ENCODE measurements at regions not wholly inside any gene's neighbourhood (a gene's known extent, or its start where the extent isn't known, plus 50 kb on each side); places are given as distances from the start of the nearest gene placed in this dataset.

DNA sequence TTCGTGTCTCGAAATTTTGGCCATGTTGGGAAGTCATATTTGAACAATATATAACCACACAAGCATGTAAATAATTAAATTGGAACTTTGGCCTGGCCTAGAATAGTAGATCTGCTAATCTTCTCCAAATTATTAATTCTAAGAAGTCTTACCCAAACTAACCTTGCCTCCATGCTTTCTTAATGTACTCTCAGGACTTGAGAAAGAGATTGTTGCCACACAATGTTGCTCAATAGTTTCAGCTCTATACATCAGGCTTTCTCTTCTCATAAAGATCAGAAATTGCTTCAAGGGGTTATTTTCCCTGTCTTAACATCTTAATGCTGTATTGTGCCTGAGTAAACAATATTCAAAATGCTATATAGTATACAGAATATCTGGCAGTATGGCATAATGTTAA, 202.7 kb upstream of the LRIG1 start:
- no peak for ATAC-seq (ENCODE audit: low read depth)
- Mint-ChIP-seq H3K27ac (no peak overlapping the region), H3K4me3 (no peak overlapping the region), H3K9me3 (ENCODE audit: insufficient read depth) (no peaks in the 10 kb centered on the region), H3K4me1 (no peaks in the 10 kb centered on the region), H3K27me3 (peaks cover 4% of the 10 kb centered on the region)
- no CpG with 5 or more reads among the region's 2 CpGs for WGBS (ENCODE audit: insufficient coverage)
- Histone ChIP-seq H3K27ac (ENCODE audit: low read length in 2 of 2) (no peak overlapping the region), H2AFZ (ENCODE audit: insufficient read depth, low read depth, low read length, poor library complexity, severe bottlenecking) (no peak overlapping the region), H3K9ac (ENCODE audit: low read length) (no peak overlapping the region), H4K20me1 (ENCODE audit: control insufficient read depth, insufficient read depth, low read length, poor library complexity, severe bottlenecking) (no peaks in the 10 kb centered on the region), H3K4me1 (ENCODE audit: control insufficient read depth in 2 of 2, insufficient read depth in 2 of 2, low read length in 2 of 2) (no peaks in the 10 kb centered on the region), H3K9me3 (ENCODE audit: control extremely low read depth in 1 of 3, control insufficient read depth in 2 of 3, insufficient read depth in 1 of 3, low read length in 2 of 3) (no peaks in the 10 kb centered on the region), H3K27me3 (replicated peaks in 1 of 4; ENCODE audit: control extremely low read depth in 1 of 4, control insufficient read depth in 3 of 4, insufficient read depth in 4 of 4, low read length in 3 of 4) (no peaks in the 10 kb centered on the region), H3K79me2 (ENCODE audit: control insufficient read depth, insufficient read depth, low read length) (no peaks in the 10 kb centered on the region), H3K4me2 (replicated peaks; ENCODE audit: low read depth, low read length, poor library complexity, severe bottlenecking) (no peak overlapping the region), H3K4me3 (ENCODE audit: control extremely low read depth in 1 of 5, extremely low read depth in 1 of 5, insufficient read depth in 1 of 5, low read depth in 2 of 5, low read length in 4 of 5) (no peak overlapping the region), H3K36me3 (replicated peaks in 1 of 2; ENCODE audit: control extremely low read depth in 1 of 2, control insufficient read depth in 1 of 2, extremely low read depth in 1 of 2, insufficient read depth in 2 of 2, low read length in 1 of 2) (no peaks in the 10 kb centered on the region)
- ChIA-PET POLR2A (no interaction called here), CTCF (no interaction called here)
- DNase-seq = no peak
- TF ChIP-seq, protein P1, sequence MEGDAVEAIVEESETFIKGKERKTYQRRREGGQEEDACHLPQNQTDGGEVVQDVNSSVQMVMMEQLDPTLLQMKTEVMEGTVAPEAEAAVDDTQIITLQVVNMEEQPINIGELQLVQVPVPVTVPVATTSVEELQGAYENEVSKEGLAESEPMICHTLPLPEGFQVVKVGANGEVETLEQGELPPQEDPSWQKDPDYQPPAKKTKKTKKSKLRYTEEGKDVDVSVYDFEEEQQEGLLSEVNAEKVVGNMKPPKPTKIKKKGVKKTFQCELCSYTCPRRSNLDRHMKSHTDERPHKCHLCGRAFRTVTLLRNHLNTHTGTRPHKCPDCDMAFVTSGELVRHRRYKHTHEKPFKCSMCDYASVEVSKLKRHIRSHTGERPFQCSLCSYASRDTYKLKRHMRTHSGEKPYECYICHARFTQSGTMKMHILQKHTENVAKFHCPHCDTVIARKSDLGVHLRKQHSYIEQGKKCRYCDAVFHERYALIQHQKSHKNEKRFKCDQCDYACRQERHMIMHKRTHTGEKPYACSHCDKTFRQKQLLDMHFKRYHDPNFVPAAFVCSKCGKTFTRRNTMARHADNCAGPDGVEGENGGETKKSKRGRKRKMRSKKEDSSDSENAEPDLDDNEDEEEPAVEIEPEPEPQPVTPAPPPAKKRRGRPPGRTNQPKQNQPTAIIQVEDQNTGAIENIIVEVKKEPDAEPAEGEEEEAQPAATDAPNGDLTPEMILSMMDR (IDR thresholded peaks at IDR 0.05) = no peak
- no peak for TF ChIP-seq EZH2 (IDR thresholded peaks at IDR 0.05; ENCODE audit: borderline replicate concordance, insufficient read depth, low read depth, low read length, poor library complexity, severe bottlenecking)
- intact Hi-C loops (cut with micrococcal nuclease) = no loop called here

DNA sequence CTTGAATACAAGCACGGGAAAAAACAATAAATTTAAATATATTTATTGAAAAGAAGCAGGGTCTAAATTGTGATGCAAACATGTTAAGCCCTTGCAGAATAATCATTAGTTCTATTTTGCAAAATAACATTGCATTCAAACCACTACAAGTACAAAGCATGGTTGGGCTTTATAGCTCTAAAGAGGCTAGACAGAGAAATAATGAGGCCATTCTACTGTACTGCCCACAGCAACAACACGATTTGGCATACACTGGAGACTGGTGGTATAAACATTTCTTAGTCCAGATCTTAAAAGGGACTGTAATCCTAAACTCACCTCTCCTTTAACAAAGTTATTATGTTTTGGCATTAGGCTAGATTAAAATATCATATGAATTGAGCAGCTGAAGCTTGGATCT, 204.3 kb upstream of the LRIG1 start:
- H3K4me1 Mint-ChIP-seq = no peaks in the 10 kb centered on the region
- Histone ChIP-seq H3K4me1 (ENCODE audit: control insufficient read depth in 2 of 2, insufficient read depth in 2 of 2, low read length in 2 of 2) (no peaks in the 10 kb centered on the region), H3K4me3 (ENCODE audit: control extremely low read depth in 1 of 5, extremely low read depth in 1 of 5, insufficient read depth in 1 of 5, low read depth in 2 of 5, low read length in 4 of 5) (no peak overlapping the region), H4K20me1 (ENCODE audit: control insufficient read depth, insufficient read depth, low read length, poor library complexity, severe bottlenecking) (no peaks in the 10 kb centered on the region), H3K79me2 (ENCODE audit: control insufficient read depth, insufficient read depth, low read length) (no peaks in the 10 kb centered on the region), H3K27ac (ENCODE audit: low read length in 2 of 2) (no peak overlapping the region), H3K9me3 (ENCODE audit: control extremely low read depth in 1 of 3, control insufficient read depth in 2 of 3, insufficient read depth in 1 of 3, low read length in 2 of 3) (no peaks in the 10 kb centered on the region), H3K36me3 (replicated peaks in 1 of 2; ENCODE audit: control extremely low read depth in 1 of 2, control insufficient read depth in 1 of 2, extremely low read depth in 1 of 2, insufficient read depth in 2 of 2, low read length in 1 of 2) (no peaks in the 10 kb centered on the region), H2AFZ (ENCODE audit: insufficient read depth, low read depth, low read length, poor library complexity, severe bottlenecking) (no peak overlapping the region), H3K4me2 (replicated peaks; ENCODE audit: low read depth, low read length, poor library complexity, severe bottlenecking) (no peak overlapping the region), H3K9ac (ENCODE audit: low read length) (no peak overlapping the region), H3K27me3 (replicated peaks in 1 of 4; ENCODE audit: control extremely low read depth in 1 of 4, control insufficient read depth in 3 of 4, insufficient read depth in 4 of 4, low read length in 3 of 4) (no peaks in the 10 kb centered on the region)
- ChIA-PET CTCF (interaction anchor here (1.2 kb wide), 1 partner anchor 298 kb away, joined by 3 read pairs; no protein-coding TSS in a partner anchor), POLR2A (no interaction called here)
- TF ChIP-seq, protein P1 (IDR thresholded peaks at IDR 0.05) = no peak
- no peak for TF ChIP-seq EZH2 (IDR thresholded peaks at IDR 0.05; ENCODE audit: borderline replicate concordance, insufficient read depth, low read depth, low read length, poor library complexity, severe bottlenecking)
- H3K27me3 Mint-ChIP-seq = peaks cover 4% of the 10 kb centered on the region
- no peaks in the 10 kb centered on the region for H3K9me3 Mint-ChIP-seq (ENCODE audit: insufficient read depth)
- no peak overlapping the region for H3K4me3 Mint-ChIP-seq
- DNase-seq (no peak), ATAC-seq (ENCODE audit: low read depth) (no peak)
- intact Hi-C loops (cut with micrococcal nuclease) = no loop called here
- no CpG with 5 or more reads among the region's 2 CpGs for WGBS (ENCODE audit: insufficient coverage)
- no peak overlapping the region for H3K27ac Mint-ChIP-seq

All from B cell (primary cell).